GM21515 (cell line): ENCODE measurements at regions not wholly inside any gene's neighbourhood (a gene's known extent, or its start where the extent isn't known, plus 50 kb on each side); places are given as distances from the start of the nearest gene placed in this dataset.
A peak's percentile ranks its signal among the peaks of the same experiment; 100 is the strongest.
"Not testable (repeated sequence)": the region's sequence is repeated elsewhere in the genome, so short reads cannot be mapped to it uniquely, and the experiment has no call there.

ENCODE experiments used
- ATAC-seq: cut with Tn5 transposase; IDR thresholded peaks from one replicate; pipeline ENCODE4 v1.9.1; 2021; ENCODE audit not compliant: unreplicated experiment

GRCh38 chr15:85263842-85264440 lies 116.5 kb upstream of the AKAP13 start:
- ATAC-seq, result not testable (repeated sequence)

GRCh38 chr15:85264614-85265190 lies 115.7 kb upstream of the AKAP13 start:
- not testable (repeated sequence) for ATAC-seq

GRCh38 chr15:85267158-85267857 lies 113.1 kb upstream of the AKAP13 start:
- ATAC-seq, result not testable (repeated sequence)

GRCh38 chr15:85274315-85275050 lies 105.9 kb upstream of the AKAP13 start:
- ATAC-seq, result no peak

- no peak for ATAC-seq
Observed at GRCh38 chr15:85276508-85276907, 103.9 kb upstream of the AKAP13 start.

GRCh38 chr15:85276921-85277320 lies 103.5 kb upstream of the AKAP13 start:
- ATAC-seq, result no peak

- no peak for ATAC-seq
Observed at GRCh38 chr15:85277847-85278370, 102.5 kb upstream of the AKAP13 start.

GRCh38 chr15:85280203-85280602 lies 100.2 kb upstream of the AKAP13 start:
- no peak for ATAC-seq

- no peak for ATAC-seq
Observed at GRCh38 chr15:85281293-85281882, 99.0 kb upstream of the AKAP13 start.

- no peak for ATAC-seq
Observed at GRCh38 chr15:85282504-85283115, 97.8 kb upstream of the AKAP13 start.

GRCh38 chr15:85283815-85284214 lies 96.6 kb upstream of the AKAP13 start:
- peak; percentile 73 for ATAC-seq

GRCh38 chr15:85284497-85284896 lies 95.9 kb upstream of the AKAP13 start:
- ATAC-seq, result peak; percentile 71

GRCh38 chr15:85289677-85290365 lies 90.6 kb upstream of the AKAP13 start:
- no peak for ATAC-seq

- not testable (repeated sequence) for ATAC-seq
Observed at GRCh38 chr15:85292583-85292982, 87.8 kb upstream of the AKAP13 start.

GRCh38 chr15:85296615-85297402 lies 83.6 kb upstream of the AKAP13 start:
- ATAC-seq, result peak; percentile 90

- ATAC-seq, result no peak
Observed at GRCh38 chr15:85297537-85297936, 82.9 kb upstream of the AKAP13 start.

- no peak for ATAC-seq
Observed at GRCh38 chr15:85298366-85298765, 82.0 kb upstream of the AKAP13 start.

GRCh38 chr15:85298941-85299340 lies 81.5 kb upstream of the AKAP13 start:
- no peak for ATAC-seq

- ATAC-seq, result no peak
Observed at GRCh38 chr15:85302271-85302670, 78.1 kb upstream of the AKAP13 start.
